Hepatocyte (in vitro differentiated cells): ENCODE measurements at regions not wholly inside any gene's neighbourhood (a gene's known extent, or its start where the extent isn't known, plus 50 kb on each side); places are given as distances from the start of the nearest gene placed in this dataset.

Experiments used
- EZH2 ChIP-seq: fragments of 200-600 bp; sonication (generic); IDR thresholded peaks from 2 replicates; pipeline ENCODE4 v1.6.1; 2016; ENCODE audit warnings: antibody characterized with exemption, mild to moderate bottlenecking, borderline replicate concordance
- EZH2phosphoT487 ChIP-seq: fragments of 200-600 bp; sonication (generic); IDR thresholded peaks from one replicate; pipeline ENCODE4 v1.6.1; 2018; ENCODE audit warnings: antibody characterized with exemption, mild to moderate bottlenecking, low read depth, moderate library complexity; ENCODE audit not compliant: unreplicated experiment, severe bottlenecking
- TF ChIP-seq, protein P1 (sequence below): fragments of 200-600 bp; sonication (generic); IDR thresholded peaks from 2 replicates; pipeline ENCODE4 v1.5.1; 2016; ENCODE audit warnings: antibody characterized with exemption, mild to moderate bottlenecking; ENCODE audit not compliant: poor library complexity

DNA sequence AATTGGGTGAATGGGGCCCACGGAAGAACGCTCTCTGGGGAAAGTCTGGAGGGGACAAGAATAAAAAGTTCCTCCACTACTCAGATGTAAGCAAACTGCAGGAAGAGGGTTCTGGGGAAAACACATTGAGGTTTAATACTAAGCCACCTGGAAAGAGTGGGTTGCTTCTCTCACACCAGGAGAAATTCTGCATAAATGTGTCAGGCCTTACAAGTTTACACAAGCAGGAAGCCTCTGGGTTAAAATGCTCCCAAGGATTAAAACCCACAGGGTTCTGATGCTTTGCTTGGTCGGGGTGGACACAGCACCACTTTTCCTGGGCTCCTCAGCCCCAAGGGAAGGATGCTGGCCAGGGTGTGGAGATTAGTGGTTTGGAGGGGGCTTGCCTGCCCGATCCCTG, 122.1 kb upstream of the SLC22A23 start:
- TF ChIP-seq, protein P1, sequence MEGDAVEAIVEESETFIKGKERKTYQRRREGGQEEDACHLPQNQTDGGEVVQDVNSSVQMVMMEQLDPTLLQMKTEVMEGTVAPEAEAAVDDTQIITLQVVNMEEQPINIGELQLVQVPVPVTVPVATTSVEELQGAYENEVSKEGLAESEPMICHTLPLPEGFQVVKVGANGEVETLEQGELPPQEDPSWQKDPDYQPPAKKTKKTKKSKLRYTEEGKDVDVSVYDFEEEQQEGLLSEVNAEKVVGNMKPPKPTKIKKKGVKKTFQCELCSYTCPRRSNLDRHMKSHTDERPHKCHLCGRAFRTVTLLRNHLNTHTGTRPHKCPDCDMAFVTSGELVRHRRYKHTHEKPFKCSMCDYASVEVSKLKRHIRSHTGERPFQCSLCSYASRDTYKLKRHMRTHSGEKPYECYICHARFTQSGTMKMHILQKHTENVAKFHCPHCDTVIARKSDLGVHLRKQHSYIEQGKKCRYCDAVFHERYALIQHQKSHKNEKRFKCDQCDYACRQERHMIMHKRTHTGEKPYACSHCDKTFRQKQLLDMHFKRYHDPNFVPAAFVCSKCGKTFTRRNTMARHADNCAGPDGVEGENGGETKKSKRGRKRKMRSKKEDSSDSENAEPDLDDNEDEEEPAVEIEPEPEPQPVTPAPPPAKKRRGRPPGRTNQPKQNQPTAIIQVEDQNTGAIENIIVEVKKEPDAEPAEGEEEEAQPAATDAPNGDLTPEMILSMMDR: no peak
- no peak for TF ChIP-seq EZH2
- no peak for TF ChIP-seq EZH2phosphoT487
